ENCODE measurements at regions not wholly inside any gene's neighbourhood (a gene's known extent, or its start where the extent isn't known, plus 50 kb on each side); places are given as distances from the start of the nearest gene placed in this dataset.

GRCh38 chr11:110791621-110792020 is 79.4 kb upstream of the ARHGAP20 start:
- TF ChIP-seq CTCF (IDR thresholded peaks at IDR 0.05) (no peak), POLR2A (IDR thresholded peaks at IDR 0.05) (no peak)

Measured in upper lobe of left lung (tissue), 4 donors.